OCI-LY7 (cell line): ENCODE measurements at regions not wholly inside any gene's neighbourhood (a gene's known extent, or its start where the extent isn't known, plus 50 kb on each side); places are given as distances from the start of the nearest gene placed in this dataset.

ENCODE experiments used
- BruUV-seq: library from RNA; stranded (reverse); fragments of 400-500 nt; replicated peaks from 2 replicates; lab custom pipeline; 2021; lab: Mats Ljungman, UMichigan
- CTCF ChIA-PET: fragments of 300-600 bp; sonication (Branson Sonifier 250); formaldehyde crosslinking; loops from one replicate; lab custom pipeline; 2022; ENCODE audit warnings: antibody characterized with exemption; ENCODE audit not compliant: unreplicated experiment; lab: Charles Lee
- POLR2A ChIA-PET: fragments of 300-600 bp; sonication (Branson Sonifier 250); formaldehyde crosslinking; loops from one replicate; lab custom pipeline; 2022; ENCODE audit warnings: antibody characterized with exemption; lab: Charles Lee
- DNase-seq: peaks from one replicate; pipeline ENCODE4 v3.0.0-alpha.2; 2015; ENCODE audit warnings: low spot score
- H2AFZ ChIP-seq: fragments of 200-600 bp; sonication (generic), shearing (Covaris generic); 2 replicates; pipeline ENCODE4 v1.6.1; 2014; ENCODE audit warnings: mild to moderate bottlenecking, antibody characterized with exemption, low read length, moderate library complexity
- H3K27ac ChIP-seq: fragments of 200-600 bp; sonication (generic); 2 replicates; pipeline ENCODE4 v1.5.1; 2014; ENCODE audit warnings: mixed run types, low read depth, mild to moderate bottlenecking, moderate library complexity, low read length, inconsistent platforms; ENCODE audit not compliant: poor library complexity, severe bottlenecking
- H3K36me3 ChIP-seq: fragments of 200-600 bp; sonication (generic); 2 replicates; pipeline ENCODE4 v1.6.1; 2014; ENCODE audit warnings: mild to moderate bottlenecking, antibody characterized with exemption, low read length, moderate library complexity, mixed read lengths; ENCODE audit not compliant: insufficient read depth
- H3K4me1 ChIP-seq: fragments of 200-600 bp; sonication (generic); 2 replicates; pipeline ENCODE4 v1.5.1; 2014; ENCODE audit warnings: mild to moderate bottlenecking, low read length; ENCODE audit not compliant: insufficient read depth, poor library complexity, severe bottlenecking
- H3K4me2 ChIP-seq: fragments of 200-600 bp; sonication (generic); 2 replicates; pipeline ENCODE4 v1.6.1; 2014; ENCODE audit warnings: mild to moderate bottlenecking, low read length
- H3K4me3 ChIP-seq: fragments of 200-600 bp; sonication (generic); 2 replicates; pipeline ENCODE4 v1.5.1; 2014; ENCODE audit warnings: mild to moderate bottlenecking, low read depth, low read length; ENCODE audit not compliant: poor library complexity, severe bottlenecking
- H3K79me2 ChIP-seq: fragments of 200-600 bp; sonication (generic); 2 replicates; pipeline ENCODE4 v1.6.1; 2016; ENCODE audit warnings: low read depth, mild to moderate bottlenecking, low read length, moderate library complexity, mixed read lengths; ENCODE audit not compliant: insufficient read depth
- H3K9me2 ChIP-seq: fragments of 200-600 bp; sonication (generic); 2 replicates; pipeline ENCODE4 v1.6.1; 2016; ENCODE audit warnings: mild to moderate bottlenecking, low read length, mixed read lengths; ENCODE audit not compliant: insufficient read depth
- H3K9me3 ChIP-seq: fragments of 200-600 bp; sonication (generic); 2 replicates; pipeline ENCODE4 v1.6.1; 2014; ENCODE audit warnings: mild to moderate bottlenecking, mixed run types, low read length, mixed read lengths
- H4K20me1 ChIP-seq: fragments of 200-600 bp; sonication (generic); 2 replicates; pipeline ENCODE4 v1.6.1; 2014; ENCODE audit warnings: mild to moderate bottlenecking, antibody characterized with exemption, low read length, moderate library complexity, mixed read lengths; ENCODE audit not compliant: insufficient read depth
- EZH2phosphoT487 ChIP-seq: fragments of 200-600 bp; sonication (generic); IDR thresholded peaks from 2 replicates; pipeline ENCODE4 v1.6.1; 2018; ENCODE audit warnings: low read depth, borderline replicate concordance, mild to moderate bottlenecking, mixed run types, antibody characterized with exemption, low read length, moderate library complexity, mixed read lengths
- intact Hi-C: fragments of 100-400 bp; cut with micrococcal nuclease; formaldehyde crosslinking; loops from one replicate; pipeline ENCODE4 v1.10.0; 2022; ENCODE audit not compliant: unreplicated experiment
- TF ChIP-seq, protein P1 (sequence below): fragments of 200-600 bp; sonication (generic); conservative IDR thresholded peaks from 2 replicates; pipeline ENCODE4 v1.5.1; 2014; ENCODE audit warnings: mild to moderate bottlenecking, antibody characterized with exemption, low read length, moderate library complexity, mixed read lengths

DNA sequence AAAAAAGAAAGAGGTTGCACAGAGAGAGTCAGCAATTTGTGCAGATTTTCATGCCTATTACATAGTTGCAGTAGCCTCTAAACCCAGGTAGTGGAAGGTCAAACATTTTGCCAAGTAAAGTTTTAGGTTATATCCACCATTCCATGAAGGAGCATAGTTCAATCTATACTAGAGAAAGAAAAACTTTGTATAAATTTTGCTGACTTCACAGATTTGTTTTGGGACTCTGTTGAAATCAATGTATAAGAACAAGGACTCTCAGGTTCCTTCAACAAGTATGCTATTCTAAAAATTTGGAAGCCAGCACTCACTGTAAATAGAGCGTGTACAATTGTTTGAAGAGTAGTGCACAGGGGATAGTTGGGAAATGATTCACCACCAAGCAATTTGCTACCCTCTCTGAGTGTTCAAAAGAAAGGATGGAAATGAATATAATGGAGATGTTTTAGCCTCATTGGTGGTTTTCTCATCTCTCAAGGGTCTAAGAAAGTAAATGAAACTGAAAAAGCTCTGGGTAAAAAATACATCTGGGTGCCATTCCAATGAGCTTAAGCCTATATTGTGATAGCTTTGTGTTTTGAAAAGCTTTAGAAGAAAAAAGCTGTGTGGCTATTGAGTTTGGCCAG, 508.4 kb upstream of the LUZP2 start:
- POLR2A ChIA-PET: no interaction called here
- Histone ChIP-seq H4K20me1 (no peaks in the 10 kb centered on the region), H3K4me1 (no peaks in the 10 kb centered on the region), H3K79me2 (no peaks in the 10 kb centered on the region), H3K36me3 (no peaks in the 10 kb centered on the region), H3K27ac (no peak overlapping the region), H2AFZ (no peak overlapping the region), H3K4me3 (no peak overlapping the region), H3K9me2 (no peaks in the 10 kb centered on the region), H3K9me3 (no peaks in the 10 kb centered on the region), H3K4me2 (no peak overlapping the region)
- CTCF ChIA-PET: no interaction called here
- TF ChIP-seq, protein P1, sequence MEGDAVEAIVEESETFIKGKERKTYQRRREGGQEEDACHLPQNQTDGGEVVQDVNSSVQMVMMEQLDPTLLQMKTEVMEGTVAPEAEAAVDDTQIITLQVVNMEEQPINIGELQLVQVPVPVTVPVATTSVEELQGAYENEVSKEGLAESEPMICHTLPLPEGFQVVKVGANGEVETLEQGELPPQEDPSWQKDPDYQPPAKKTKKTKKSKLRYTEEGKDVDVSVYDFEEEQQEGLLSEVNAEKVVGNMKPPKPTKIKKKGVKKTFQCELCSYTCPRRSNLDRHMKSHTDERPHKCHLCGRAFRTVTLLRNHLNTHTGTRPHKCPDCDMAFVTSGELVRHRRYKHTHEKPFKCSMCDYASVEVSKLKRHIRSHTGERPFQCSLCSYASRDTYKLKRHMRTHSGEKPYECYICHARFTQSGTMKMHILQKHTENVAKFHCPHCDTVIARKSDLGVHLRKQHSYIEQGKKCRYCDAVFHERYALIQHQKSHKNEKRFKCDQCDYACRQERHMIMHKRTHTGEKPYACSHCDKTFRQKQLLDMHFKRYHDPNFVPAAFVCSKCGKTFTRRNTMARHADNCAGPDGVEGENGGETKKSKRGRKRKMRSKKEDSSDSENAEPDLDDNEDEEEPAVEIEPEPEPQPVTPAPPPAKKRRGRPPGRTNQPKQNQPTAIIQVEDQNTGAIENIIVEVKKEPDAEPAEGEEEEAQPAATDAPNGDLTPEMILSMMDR: no peak
- TF ChIP-seq EZH2phosphoT487: no peak
- DNase-seq: no peak
- intact Hi-C loops: no loop called here
- BruUV-seq: no TSS peak

GRCh38 chr11:23990346-23991164, 506.3 kb upstream of the LUZP2 start:
- H3K9me3 ChIP-seq: no peaks in the 10 kb centered on the region
- H3K4me2 ChIP-seq: no peak overlapping the region
- no peaks in the 10 kb centered on the region for H3K4me1 ChIP-seq
- H3K27ac ChIP-seq: no peak overlapping the region
- TF ChIP-seq, protein P1: no peak
- no peak for TF ChIP-seq EZH2phosphoT487
- POLR2A ChIA-PET: interaction anchor here (0.6 to 1.1 kb wide), 3 partner anchors 10 to 485 kb away, joined by 3 read pairs; no protein-coding TSS in a partner anchor
- H3K4me3 ChIP-seq: no peak overlapping the region
- no peaks in the 10 kb centered on the region for H3K79me2 ChIP-seq
- DNase-seq: no peak
- no peaks in the 10 kb centered on the region for H3K36me3 ChIP-seq
- H2AFZ ChIP-seq: no peak overlapping the region
- intact Hi-C loops: no loop called here
- CTCF ChIA-PET: no interaction called here
- BruUV-seq: no TSS peak
- H3K9me2 ChIP-seq: no peaks in the 10 kb centered on the region
- no peaks in the 10 kb centered on the region for H4K20me1 ChIP-seq

- POLR2A ChIA-PET: interaction anchor here (0.7 kb wide), 1 partner anchor 484 kb away, joined by 3 read pairs; no protein-coding TSS in a partner anchor
- H3K4me1 ChIP-seq: no peaks in the 10 kb centered on the region
- no peaks in the 10 kb centered on the region for H4K20me1 ChIP-seq
- intact Hi-C loops: no loop called here
- no peak for DNase-seq
- no peak overlapping the region for H2AFZ ChIP-seq
- no TSS peak for BruUV-seq
- TF ChIP-seq EZH2phosphoT487: no peak
- TF ChIP-seq, protein P1: no peak
- no peak overlapping the region for H3K4me3 ChIP-seq
- CTCF ChIA-PET: no interaction called here
- H3K4me2 ChIP-seq: no peak overlapping the region
- H3K27ac ChIP-seq: no peak overlapping the region
- H3K36me3 ChIP-seq: no peaks in the 10 kb centered on the region
- no peaks in the 10 kb centered on the region for H3K9me3 ChIP-seq
- H3K79me2 ChIP-seq: no peaks in the 10 kb centered on the region
- no peaks in the 10 kb centered on the region for H3K9me2 ChIP-seq
These were observed 505.7 kb upstream of the LUZP2 start for GRCh38 chr11:23991165-23991539.
